GM12878 (cell line): ENCODE measurements at regions not wholly inside any gene's neighbourhood (a gene's known extent, or its start where the extent isn't known, plus 50 kb on each side); places are given as distances from the start of the nearest gene placed in this dataset.

Experiments
- ATAC-seq: fragments of 200-7000 bp; cut with Tn5 transposase; 3 replicates; pipeline ENCODE4 v1.9.1; 2020; ENCODE audit warnings: mild to moderate bottlenecking, moderate library complexity
- BruUV-seq: library from RNA; stranded (reverse); fragments of 400-500 nt; replicated peaks from 2 replicates; lab custom pipeline; 2021; lab: Mats Ljungman, UMichigan
- CTCF ChIA-PET: fragments of 300-600 bp; sonication (Branson Sonifier 250); formaldehyde crosslinking; extraction: SDS; loops from one replicate; lab custom pipeline; 2021; ENCODE audit warnings: inconsistent platforms; lab: Yijun Ruan, JAX
- POLR2A ChIA-PET: fragments of 350-600 bp; formaldehyde crosslinking; extraction: SDS; loops from one replicate; lab custom pipeline; 2021; ENCODE audit warnings: inconsistent platforms; lab: Charles Lee
- RAD21 ChIA-PET: fragments of 300-600 bp; sonication (Branson Sonifier 250); formaldehyde crosslinking; loops from one replicate; lab custom pipeline; 2023; ENCODE audit warnings: antibody characterized with exemption; ENCODE audit not compliant: unreplicated experiment; lab: Charles Lee
- SMC1A ChIA-PET: fragments of 300-600 bp; sonication (Branson Sonifier 250); formaldehyde crosslinking; loops from one replicate; lab custom pipeline; 2023; ENCODE audit not compliant: unreplicated experiment, uncharacterized antibody; lab: Charles Lee
- DNase-seq: peaks from one replicate; pipeline ENCODE4 v3.0.0-alpha.2; 2011; ENCODE audit warnings: low read depth, low spot score
- FAIRE-seq: peaks from 3 replicates; lab custom pipeline; 2011; peaks lifted over from hg19 to GRCh38; lab: Jason Lieb, UNC
- H2AFZ ChIP-seq: 2 replicates; pipeline ENCODE4 v1.6.0; 2011; ENCODE audit warnings: low read depth, low read length, control low read depth; ENCODE audit not compliant: control insufficient read depth
- H3K27ac ChIP-seq: 2 replicates; pipeline ENCODE4 v1.5.1; 2011; ENCODE audit warnings: control low read depth; ENCODE audit not compliant: control insufficient read depth, insufficient read depth
- H3K27me3 ChIP-seq, 2 experiments: replicated peaks in 1 of 2; 2 replicates each; pipeline versions ENCODE4 v1.6.0 to v1.6.1; 2011; ENCODE audit warnings: low read length in 1 of 2; ENCODE audit not compliant: control insufficient read depth in 2 of 2, insufficient read depth in 2 of 2
- H3K36me3 ChIP-seq, 2 experiments: 2 replicates each; pipeline ENCODE4 v1.5.1; 2011; ENCODE audit warnings: low read length in 1 of 2; ENCODE audit not compliant: control insufficient read depth in 2 of 2, insufficient read depth in 2 of 2
- H3K4me1 ChIP-seq: 2 replicates; pipeline ENCODE4 v1.6.1; 2011; ENCODE audit warnings: mild to moderate bottlenecking, low read length, moderate library complexity, mixed read lengths; ENCODE audit not compliant: control insufficient read depth, insufficient read depth
- H3K4me2 ChIP-seq: 2 replicates; pipeline ENCODE4 v1.6.0; 2011; ENCODE audit warnings: control low read depth; ENCODE audit not compliant: control insufficient read depth, insufficient read depth
- H3K4me3 ChIP-seq: fragments of 200-600 bp; sonication (generic); 2 replicates; pipeline ENCODE4 v1.5.1; 2016
- H3K79me2 ChIP-seq: 2 replicates; pipeline ENCODE4 v1.6.0; 2011; ENCODE audit warnings: low read length; ENCODE audit not compliant: control insufficient read depth, insufficient read depth
- H3K9ac ChIP-seq: 2 replicates; pipeline ENCODE4 v1.8.0; 2011; ENCODE audit warnings: low read length, control low read depth, mixed read lengths; ENCODE audit not compliant: control insufficient read depth, insufficient read depth
- H3K9me3 ChIP-seq: replicated peaks from 3 replicates; pipeline ENCODE4 v1.5.1; 2011; ENCODE audit warnings: mild to moderate bottlenecking, low read length; ENCODE audit not compliant: control insufficient read depth, insufficient read depth
- H4K20me1 ChIP-seq: 2 replicates; pipeline ENCODE4 v1.6.0; 2011; ENCODE audit not compliant: control insufficient read depth, insufficient read depth
- ATF7 ChIP-seq: fragments of 450-650 bp; IDR thresholded peaks from 2 replicates; pipeline ENCODE4 v1.6.1; 2016; ENCODE audit warnings: low read depth, mild to moderate bottlenecking
- CBFB ChIP-seq: IDR thresholded peaks from 2 replicates; pipeline ENCODE4 v1.6.1; 2016; ENCODE audit warnings: antibody characterized with exemption, low read depth
- EP300 ChIP-seq, 2 experiments: fragments of 150-350 bp in 1 of 2; IDR thresholded peaks; 2 replicates each; pipeline ENCODE4 v1.6.1; 2011 to 2012; ENCODE audit warnings: low read depth in 2 of 2, low read length in 2 of 2, borderline replicate concordance in 1 of 2, improper control_type of control experiment in 1 of 2, inconsistent platforms in 1 of 2; ENCODE audit not compliant: control insufficient read depth in 1 of 2
- ESRRA ChIP-seq: IDR thresholded peaks from 2 replicates; pipeline ENCODE4 v1.6.1; 2012; ENCODE audit warnings: mild to moderate bottlenecking, low read length, improper control_type of control experiment
- HCFC1 ChIP-seq: fragments of 150-350 bp; IDR thresholded peaks from 2 replicates; pipeline ENCODE4 v1.6.1; 2014; ENCODE audit warnings: low read length
- HDGF ChIP-seq: fragments of 450-650 bp; IDR thresholded peaks from 2 replicates; pipeline ENCODE4 v1.6.1; 2016; ENCODE audit warnings: antibody characterized with exemption
- KDM1A ChIP-seq: fragments of 200-600 bp; sonication (generic); IDR thresholded peaks from 2 replicates; pipeline ENCODE4 v1.6.1; 2016; ENCODE audit warnings: borderline replicate concordance
- LARP7 ChIP-seq: fragments of 450-650 bp; IDR thresholded peaks from 2 replicates; pipeline ENCODE4 v1.6.1; 2017; ENCODE audit warnings: mild to moderate bottlenecking
- NR2F1 ChIP-seq: fragments of 450-650 bp; conservative IDR thresholded peaks from 2 replicates; pipeline ENCODE4 v1.6.1; 2017; ENCODE audit warnings: mild to moderate bottlenecking
- SPI1 ChIP-seq: IDR thresholded peaks from 2 replicates; pipeline ENCODE4 v1.6.1; 2011; ENCODE audit warnings: low read depth, mild to moderate bottlenecking, low read length, moderate library complexity, borderline replicate concordance; ENCODE audit not compliant: insufficient read depth
- SREBF2 ChIP-seq: IDR thresholded peaks from 2 replicates; pipeline ENCODE4 v1.6.1; 2012; ENCODE audit warnings: mild to moderate bottlenecking, low read length
- STAT3 ChIP-seq: IDR thresholded peaks from 2 replicates; pipeline ENCODE4 v1.6.1; 2011; ENCODE audit warnings: low read depth, low read length, improper control_type of control experiment
- ZBTB4 ChIP-seq: fragments of 450-650 bp; formaldehyde crosslinking; IDR thresholded peaks from 2 replicates; pipeline ENCODE4 v1.4.0; 2022; ENCODE audit warnings: mild to moderate bottlenecking, moderate library complexity
- ZSCAN29 ChIP-seq: fragments of 450-650 bp; IDR thresholded peaks from 2 replicates; pipeline ENCODE4 v1.6.1; 2017; ENCODE audit warnings: mild to moderate bottlenecking, moderate library complexity
- WGBS: methylation state at CpG from one replicate; pipeline ENCODE4 v1.1.6; 2016; ENCODE audit warnings: low lambda C conversion rate; ENCODE audit not compliant: insufficient replicate concordance, insufficient coverage; ENCODE audit errors: missing lambda C conversion rate; 5-methylcytosine and 5-hydroxymethylcytosine counted together
- in situ Hi-C: fragments of 300-500 bp; cut with MboI; formaldehyde crosslinking; loops from 9 replicates; pipeline ENCODE4 v1.14.3; 2018; ENCODE audit warnings: mixed read lengths
- intact Hi-C: fragments of 100-400 bp; cut with micrococcal nuclease; formaldehyde crosslinking; loops from one replicate; pipeline ENCODE4 v1.14.2; 2022; ENCODE audit not compliant: unreplicated experiment

- Histone ChIP-seq H3K4me2 (no peak overlapping the region), H3K4me3 (no peak overlapping the region), H3K27me3 (no peaks in the 10 kb centered on the region), H3K9me3 (no peaks in the 10 kb centered on the region), H3K27ac (no peak overlapping the region), H3K9ac (no peak overlapping the region), H3K36me3 (no peaks in the 10 kb centered on the region), H2AFZ (no peak overlapping the region), H4K20me1 (no peaks in the 10 kb centered on the region), H3K79me2 (no peaks in the 10 kb centered on the region), H3K4me1 (no peaks in the 10 kb centered on the region)
- FAIRE-seq, result no peak
- TF ChIP-seq KDM1A, result no peak
- no peak for TF ChIP-seq ZBTB4
- no peak for TF ChIP-seq HDGF
- no peak for TF ChIP-seq CBFB
- no peak for TF ChIP-seq SPI1
- no peak for TF ChIP-seq ZSCAN29
- TF ChIP-seq LARP7, result no peak
- TF ChIP-seq NR2F1, result no peak
- TF ChIP-seq HCFC1, result no peak
- no peak for TF ChIP-seq ESRRA
- TF ChIP-seq SREBF2, result no peak
- TF ChIP-seq EP300 (IDR thresholded peaks at IDR 0.05; ENCODE audit: borderline replicate concordance in 1 of 2, control insufficient read depth in 1 of 2, low read depth in 2 of 2, low read length in 2 of 2), result no peak
- no peak for TF ChIP-seq ATF7
- TF ChIP-seq STAT3, result no peak
- intact Hi-C loops, result no loop called here
- no peak for DNase-seq
- no TSS peak for BruUV-seq
- no peak for ATAC-seq
- in situ Hi-C loops, result loop anchor here (25.0 kb wide), 1 partner anchor 97 kb away; no protein-coding TSS in a partner anchor
- 18% methylated on average over 2 of the region's 2 CpGs for WGBS
- ChIA-PET SMC1A (no interaction called here), POLR2A (no interaction called here), CTCF (no interaction called here), RAD21 (no interaction called here)
Measured at GRCh38 chr10:43765516-43765915, 116.8 kb upstream of the ZNF32 start.
